Gastrocnemius medialis (tissue), 4 donors: ENCODE measurements at regions not wholly inside any gene's neighbourhood (a gene's known extent, or its start where the extent isn't known, plus 50 kb on each side); places are given as distances from the start of the nearest gene placed in this dataset.

Experiments used
- ATAC-seq, 2 donors: fragments of 150-250 bp; one replicate each; pipeline ENCODE4 v1.9.1; 2016
- DNase-seq, 2 donors: peaks; one replicate each; pipeline ENCODE4 v3.0.0-alpha.2; 2019
- H3K27ac ChIP-seq, 4 donors: fragments of 200-600 bp; sonication (generic); 1 replicate in 1 of 4; 2 replicates in 3 of 4; pipeline ENCODE4 v1.5.1; 2016 to 2018; ENCODE audit warnings: mild to moderate bottlenecking in 2 of 4, moderate library complexity in 1 of 4
- H3K27me3 ChIP-seq, 3 donors: fragments of 200-600 bp; sonication (generic) in 2 of 3; 1 replicate in 1 of 3; 2 replicates in 2 of 3; pipeline versions ENCODE4 v1.5.1 to v1.6.0; 2016 to 2019; ENCODE audit warnings: mild to moderate bottlenecking in 1 of 3, moderate library complexity in 1 of 3
- H3K36me3 ChIP-seq, 2 donors: fragments of 200-600 bp; sonication (generic) in 1 of 2; one replicate each; pipeline ENCODE4 v1.5.1; 2017 to 2018
- H3K4me1 ChIP-seq, 2 donors: fragments of 200-600 bp; sonication (generic) in 1 of 2; one replicate each; pipeline ENCODE4 v1.5.1; 2016 to 2017; ENCODE audit warnings: mild to moderate bottlenecking in 2 of 2
- H3K4me3 ChIP-seq, 4 donors: fragments of 200-600 bp; sonication (generic) in 3 of 4; 1 replicate in 1 of 4; 2 replicates in 3 of 4; pipeline ENCODE4 v1.5.1; 2016 to 2019; ENCODE audit warnings: mild to moderate bottlenecking in 2 of 4
- H3K9me3 ChIP-seq, 3 donors: fragments of 200-600 bp; sonication (generic) in 2 of 3; 1 replicate in 1 of 3; 2 replicates in 2 of 3; pipeline ENCODE4 v1.5.1; 2016 to 2019
- CTCF ChIP-seq, 5 experiments: fragments of 450-650 bp in 3 of 5; fragments of 200-600 bp in 2 of 5; sonication (generic) in 2 of 5; IDR thresholded peaks in 4 of 5; conservative IDR thresholded peaks in 1 of 5; 1 replicate in 4 of 5; 2 replicates in 1 of 5; pipeline ENCODE4 v1.5.1; 2016 to 2019; ENCODE audit warnings: antibody characterized with exemption in 5 of 5, mild to moderate bottlenecking in 3 of 5, moderate library complexity in 3 of 5
- POLR2A ChIP-seq, 2 donors: fragments of 450-650 bp; IDR thresholded peaks; one replicate each; pipeline ENCODE4 v1.6.1; 2017; ENCODE audit warnings: antibody characterized with exemption in 2 of 2, mild to moderate bottlenecking in 2 of 2, moderate library complexity in 2 of 2
- in situ Hi-C, 4 donors: fragments of 200-750 bp; cut with MboI; loops; one replicate each; pipeline versions ENCODE4 v1.15.0 to v1.8.0; 2017; ENCODE audit warnings: low sequenced_read_pairs in 4 of 4
- intact Hi-C: fragments of 100-400 bp; cut with DNase I; formaldehyde crosslinking; loops from one replicate; pipeline ENCODE4 v1.15.1; 2023; ENCODE audit warnings: low total_unique reads

- no peaks in the 10 kb centered on the region for H3K36me3 ChIP-seq
- no peaks in the 10 kb centered on the region for H3K9me3 ChIP-seq
- intact Hi-C loops (no loop called here), in situ Hi-C loops (no loop called here)
- DNase-seq (no peak), ATAC-seq (no peak)
- H3K4me1 ChIP-seq = no peaks in the 10 kb centered on the region
- H3K27ac ChIP-seq = no peak overlapping the region
- H3K4me3 ChIP-seq = no peak overlapping the region
- peaks cover 57 to 78% (median 67%) of the 10 kb centered on the region in 3 donors for H3K27me3 ChIP-seq
- TF ChIP-seq CTCF (IDR thresholded peaks at IDR 0.05 in 4 of 5, conservative IDR thresholded peaks at IDR 0.05 in 1 of 5) = no peak
These were observed 65.8 kb upstream of the UNC5A start for GRCh38 chr5:176744584-176744965.

- TF ChIP-seq POLR2A (IDR thresholded peaks at IDR 0.05) = no peak
- peaks cover 46 to 58% (median 56%) of the 10 kb centered on the region in 3 donors for H3K27me3 ChIP-seq
These were observed 62.7 kb upstream of the UNC5A start for GRCh38 chr5:176747670-176748072.

GRCh38 chr5:176748073-176748966, 62.0 kb upstream of the UNC5A start:
- intact Hi-C loops (no loop called here), in situ Hi-C loops (no loop called here)
- ATAC-seq = no peak
- no peaks in the 10 kb centered on the region for H3K4me1 ChIP-seq
- H3K9me3 ChIP-seq = no peaks in the 10 kb centered on the region
- no peak for TF ChIP-seq CTCF (IDR thresholded peaks at IDR 0.05 in 4 of 5, conservative IDR thresholded peaks at IDR 0.05 in 1 of 5)
- no peak for TF ChIP-seq POLR2A (IDR thresholded peaks at IDR 0.05)
- no peaks in the 10 kb centered on the region for H3K36me3 ChIP-seq
- DNase-seq = no peak
- H3K27me3 ChIP-seq = peaks cover 42 to 53% (median 52%) of the 10 kb centered on the region in 3 donors
- no peak overlapping the region for H3K27ac ChIP-seq
- no peak overlapping the region for H3K4me3 ChIP-seq

More at GRCh38 chr5:176747670-176748072, 62.7 kb upstream of the UNC5A start:
- in situ Hi-C loops (no loop called here), intact Hi-C loops (no loop called here)
- no peaks in the 10 kb centered on the region for H3K9me3 ChIP-seq
- no peaks in the 10 kb centered on the region for H3K36me3 ChIP-seq
- no peak overlapping the region for H3K27ac ChIP-seq
- no peak for DNase-seq
- H3K4me3 ChIP-seq = no peak overlapping the region
- no peaks in the 10 kb centered on the region for H3K4me1 ChIP-seq
- no peak for ATAC-seq

- H3K27me3 ChIP-seq = peaks cover 33 to 44% (median 43%) of the 10 kb centered on the region in 3 donors
- in situ Hi-C loops (no loop called here), intact Hi-C loops (no loop called here)
- TF ChIP-seq CTCF (IDR thresholded peaks at IDR 0.05 in 4 of 5, conservative IDR thresholded peaks at IDR 0.05 in 1 of 5) (no peak), POLR2A (IDR thresholded peaks at IDR 0.05) (no peak)
- no peak overlapping the region for H3K27ac ChIP-seq
- DNase-seq (no peak), ATAC-seq (no peak)
- H3K4me3 ChIP-seq = no peak overlapping the region
- H3K4me1 ChIP-seq = no peaks in the 10 kb centered on the region
- H3K36me3 ChIP-seq = no peaks in the 10 kb centered on the region
- no peaks in the 10 kb centered on the region for H3K9me3 ChIP-seq
These were observed 61.1 kb upstream of the UNC5A start for GRCh38 chr5:176748967-176749935.

- Histone ChIP-seq H3K27me3 (peaks cover 25 to 37% (median 35%) of the 10 kb centered on the region in 3 donors), H3K9me3 (no peaks in the 10 kb centered on the region), H3K4me3 (no peak overlapping the region)
These were observed 60.2 kb upstream of the UNC5A start for GRCh38 chr5:176750144-176750543.

More at GRCh38 chr5:176750144-176750543, 60.2 kb upstream of the UNC5A start:
- ATAC-seq = no peak
- intact Hi-C loops = no loop called here
- H3K27ac ChIP-seq = no peak overlapping the region
- TF ChIP-seq CTCF (IDR thresholded peaks at IDR 0.05 in 4 of 5, conservative IDR thresholded peaks at IDR 0.05 in 1 of 5) (no peak), POLR2A (IDR thresholded peaks at IDR 0.05) (no peak)
- no peak for DNase-seq
- no peaks in the 10 kb centered on the region for H3K4me1 ChIP-seq
- no peaks in the 10 kb centered on the region for H3K36me3 ChIP-seq
- in situ Hi-C loops = no loop called here
